ENCODE measurements at regions not wholly inside any gene's neighbourhood (a gene's known extent, or its start where the extent isn't known, plus 50 kb on each side); places are given as distances from the start of the nearest gene placed in this dataset.

DNA sequence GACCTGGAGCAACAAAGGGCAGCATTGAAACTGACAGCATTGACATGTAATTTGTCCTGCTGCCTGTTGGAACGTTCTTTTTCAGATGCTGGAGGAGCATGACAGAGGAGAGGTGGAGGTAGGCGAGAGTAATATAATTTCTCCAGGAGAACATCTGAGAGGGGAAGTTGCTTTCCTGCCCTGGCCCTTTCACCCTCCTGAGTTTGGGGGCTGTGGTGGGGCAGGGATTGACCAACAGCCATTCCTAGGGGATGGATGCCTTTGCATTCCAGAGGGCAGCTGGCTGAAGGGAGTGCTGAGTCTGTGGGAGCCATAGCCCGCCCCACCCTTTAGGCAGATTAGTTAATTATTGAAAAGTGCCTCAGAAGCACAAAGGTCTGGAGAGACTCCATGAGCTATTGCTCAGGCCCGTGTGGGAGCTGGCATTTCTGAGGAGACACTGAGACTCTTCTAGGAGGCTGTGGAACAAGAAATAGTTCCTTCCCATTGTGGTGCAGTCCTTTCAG, 73.5 kb downstream of the ARF6 start:
- Histone ChIP-seq H3K36me3 (replicated peaks in 1 of 2; ENCODE audit: insufficient read depth in 1 of 2, low read depth in 2 of 2) (no peaks in the 10 kb centered on the region), H3K4me3 (no peak overlapping the region), H3K4me1 (peaks cover 28% of the 10 kb centered on the region), H3K27me3 (no peaks in the 10 kb centered on the region), H3K9me3 (no peaks in the 10 kb centered on the region), H3K27ac (peak overlapping the region; percentile 39 to 74 (median 72))
- DNase-seq, result peak; percentile 53 to 68 (median 67)
- 22 to 25% methylated on average over 3 to 4 of the region's 4 CpGs for WGBS, 2 donors
- TF ChIP-seq, protein P1, sequence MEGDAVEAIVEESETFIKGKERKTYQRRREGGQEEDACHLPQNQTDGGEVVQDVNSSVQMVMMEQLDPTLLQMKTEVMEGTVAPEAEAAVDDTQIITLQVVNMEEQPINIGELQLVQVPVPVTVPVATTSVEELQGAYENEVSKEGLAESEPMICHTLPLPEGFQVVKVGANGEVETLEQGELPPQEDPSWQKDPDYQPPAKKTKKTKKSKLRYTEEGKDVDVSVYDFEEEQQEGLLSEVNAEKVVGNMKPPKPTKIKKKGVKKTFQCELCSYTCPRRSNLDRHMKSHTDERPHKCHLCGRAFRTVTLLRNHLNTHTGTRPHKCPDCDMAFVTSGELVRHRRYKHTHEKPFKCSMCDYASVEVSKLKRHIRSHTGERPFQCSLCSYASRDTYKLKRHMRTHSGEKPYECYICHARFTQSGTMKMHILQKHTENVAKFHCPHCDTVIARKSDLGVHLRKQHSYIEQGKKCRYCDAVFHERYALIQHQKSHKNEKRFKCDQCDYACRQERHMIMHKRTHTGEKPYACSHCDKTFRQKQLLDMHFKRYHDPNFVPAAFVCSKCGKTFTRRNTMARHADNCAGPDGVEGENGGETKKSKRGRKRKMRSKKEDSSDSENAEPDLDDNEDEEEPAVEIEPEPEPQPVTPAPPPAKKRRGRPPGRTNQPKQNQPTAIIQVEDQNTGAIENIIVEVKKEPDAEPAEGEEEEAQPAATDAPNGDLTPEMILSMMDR (IDR thresholded peaks at IDR 0.05), result peak in 1 of 7 experiments; percentile 20
- TF ChIP-seq POLR2A (IDR thresholded peaks at IDR 0.05), result no peak
- intact Hi-C loops (cut with DNase I), result no loop called here
- peak; percentile 92 for ATAC-seq

DNA sequence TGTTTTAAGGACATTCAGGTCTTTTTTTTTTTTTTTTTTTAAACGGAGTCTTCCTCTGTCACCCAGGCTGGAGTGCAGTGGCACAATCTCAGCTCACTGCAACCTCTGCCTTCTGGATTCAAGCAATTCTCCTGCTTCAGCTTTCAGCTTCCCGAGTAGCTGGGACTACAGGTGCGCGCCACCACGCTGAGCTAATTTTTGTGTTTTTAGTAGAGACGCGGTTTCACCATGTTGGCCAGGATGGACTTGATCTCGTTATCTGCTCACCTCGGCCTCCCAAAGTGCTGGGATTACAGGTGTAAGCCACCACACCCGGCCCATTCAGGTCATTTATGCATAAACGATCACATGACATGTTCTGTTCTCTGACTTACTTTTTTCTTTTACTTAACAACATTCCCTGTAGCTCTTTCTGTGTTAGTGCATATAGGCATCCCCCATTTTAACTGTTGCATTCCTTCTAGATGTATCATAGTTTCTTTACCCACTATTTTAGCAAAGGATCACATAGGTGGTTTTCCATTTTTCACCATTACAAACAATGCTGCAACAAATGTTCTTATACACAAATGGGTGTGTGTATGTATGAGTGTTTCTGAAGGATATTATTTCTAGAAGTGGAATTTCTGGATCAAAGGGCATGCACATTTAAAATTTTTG, 74.2 kb downstream of the ARF6 start:
- Histone ChIP-seq H3K4me3 (no peak overlapping the region), H3K4me1 (peaks cover 35% of the 10 kb centered on the region), H3K27me3 (no peaks in the 10 kb centered on the region), H3K9me3 (no peaks in the 10 kb centered on the region), H3K27ac (peak overlapping the region in 3 of 4 donors; percentile 71 to 74 (median 74)), H3K36me3 (replicated peaks in 1 of 2; ENCODE audit: insufficient read depth in 1 of 2, low read depth in 2 of 2) (no peaks in the 10 kb centered on the region)
- ATAC-seq, result no peak
- DNase-seq, result no peak
- intact Hi-C loops (cut with DNase I), result no loop called here
- no peak for TF ChIP-seq POLR2A (IDR thresholded peaks at IDR 0.05)
- TF ChIP-seq, protein P1 (IDR thresholded peaks at IDR 0.05), result no peak
- WGBS, 2 donors, result 87 to 94% methylated on average over 11 of the region's 11 CpGs

DNA sequence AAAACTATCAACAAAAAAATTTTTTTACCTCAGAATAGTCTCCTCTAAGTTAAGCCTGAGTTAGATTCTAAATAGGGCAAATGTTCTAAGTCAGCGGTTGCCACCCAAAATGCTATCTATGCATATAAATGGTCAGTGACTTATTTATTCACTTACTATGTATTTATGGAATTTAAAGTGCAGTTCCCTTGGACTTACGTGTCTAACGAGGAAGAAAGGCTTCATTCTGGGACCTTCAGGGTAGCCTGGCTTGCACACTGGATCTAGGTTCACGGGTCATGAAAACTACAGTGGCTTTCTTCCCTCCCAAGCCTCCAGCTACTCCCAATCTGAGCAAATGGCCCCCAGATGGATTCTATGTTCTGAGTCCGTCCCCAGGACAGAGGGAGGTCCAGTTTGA, 77.1 kb downstream of the ARF6 start:
- no peaks in the 10 kb centered on the region for H3K27me3 ChIP-seq
- no peaks in the 10 kb centered on the region for H3K9me3 ChIP-seq
- H3K27ac ChIP-seq, result peak overlapping the region in 3 of 4 donors; percentile 64 to 77 (median 65)
- H3K4me3 ChIP-seq, result no peak overlapping the region
- DNase-seq (no peak), ATAC-seq (no peak)
- 90 to 92% methylated on average over 5 of the region's 5 CpGs for WGBS, 2 donors
- intact Hi-C loops (cut with DNase I), result no loop called here
- TF ChIP-seq, protein P1 (IDR thresholded peaks at IDR 0.05), result no peak
- TF ChIP-seq POLR2A (IDR thresholded peaks at IDR 0.05), result no peak
- H3K36me3 ChIP-seq (replicated peaks in 1 of 2; ENCODE audit: insufficient read depth in 1 of 2, low read depth in 2 of 2), result no peaks in the 10 kb centered on the region
- peaks cover 49% of the 10 kb centered on the region for H3K4me1 ChIP-seq

DNA sequence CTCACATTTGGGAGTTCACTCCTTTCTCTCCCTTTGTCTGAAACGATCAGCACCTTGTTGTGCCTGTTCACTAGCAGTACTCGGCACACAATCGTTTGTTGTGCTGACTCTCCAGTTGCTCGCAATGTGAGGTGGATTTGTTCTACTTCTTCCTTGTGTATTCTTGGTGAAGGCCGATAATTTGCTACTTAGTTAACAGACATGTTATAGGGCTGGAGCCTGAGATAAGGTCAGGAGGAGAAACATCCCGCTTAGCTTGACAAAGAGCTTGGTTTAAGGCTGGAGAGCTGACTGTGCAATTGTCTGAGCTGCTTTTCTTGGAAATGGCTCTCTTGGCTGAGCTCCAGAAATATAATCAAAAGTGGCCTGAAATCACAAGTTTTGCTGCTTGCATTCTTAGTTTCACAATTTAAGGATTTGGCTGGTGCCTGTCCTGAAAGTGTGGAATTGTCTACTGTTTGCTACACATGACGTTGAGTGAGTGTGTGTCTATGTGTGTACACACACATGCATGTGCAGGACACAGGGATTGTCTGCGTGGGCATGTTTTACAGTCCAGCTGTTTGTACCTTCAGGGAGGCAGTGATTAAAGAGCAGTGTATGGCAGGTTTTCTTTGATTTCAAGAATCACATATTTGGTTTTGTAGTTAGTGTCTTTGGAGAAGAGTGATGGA, 77.7 kb downstream of the ARF6 start:
- ATAC-seq, result no peak
- intact Hi-C loops (cut with DNase I), result no loop called here
- 25 to 35% methylated on average over 8 of the region's 8 CpGs for WGBS, 2 donors

More for the DNA sequence above, 77.7 kb downstream of the ARF6 start:
- no peak overlapping the region for H3K4me3 ChIP-seq
- no peaks in the 10 kb centered on the region for H3K36me3 ChIP-seq (replicated peaks in 1 of 2; ENCODE audit: insufficient read depth in 1 of 2, low read depth in 2 of 2)
- no peak for TF ChIP-seq POLR2A (IDR thresholded peaks at IDR 0.05)
- TF ChIP-seq, protein P1 (IDR thresholded peaks at IDR 0.05), result no peak
- H3K27me3 ChIP-seq, result no peaks in the 10 kb centered on the region
- H3K27ac ChIP-seq, result peak overlapping the region; percentile 7 to 77 (median 64)
- no peaks in the 10 kb centered on the region for H3K9me3 ChIP-seq
- DNase-seq, result peak in 1 of 4 donors; percentile 45
- H3K4me1 ChIP-seq, result peaks cover 49% of the 10 kb centered on the region

Measured in body of pancreas (tissue), 4 donors.